A549 (cell line): ENCODE measurements at regions not wholly inside any gene's neighbourhood (a gene's known extent, or its start where the extent isn't known, plus 50 kb on each side); places are given as distances from the start of the nearest gene placed in this dataset.
A peak's percentile ranks its signal among the peaks of the same experiment; 100 is the strongest.

ENCODE experiments used
- ATAC-seq, 2 experiments: fragments of 200-7000 bp in 1 of 2; fragments of >200 bp in 1 of 2; cut with Nextera tagmentation in 1 of 2; cut with Tn5 transposase in 1 of 2; 3 replicates each; pipeline versions ENCODE4 v1.8.0 to v1.9.1; 2018 to 2020; ENCODE audit warnings: mild to moderate bottlenecking in 1 of 2, moderate library complexity in 1 of 2
- CTCF ChIA-PET: fragments of 300-600 bp; sonication (Branson Sonifier 250); formaldehyde crosslinking; extraction: SDS; loops from one replicate; lab custom pipeline; 2021; ENCODE audit warnings: antibody characterized with exemption, inconsistent platforms; lab: Yijun Ruan, JAX
- POLR2A ChIA-PET: fragments of 350-600 bp; formaldehyde crosslinking; extraction: SDS; loops from one replicate; lab custom pipeline; 2021; ENCODE audit warnings: antibody characterized with exemption, inconsistent platforms; lab: Yijun Ruan, JAX
- DNase-seq, 2 experiments: peaks; one replicate each; pipeline versions ENCODE4 v3.0.0 to v3.0.0-alpha.2; 2011 to 2016; ENCODE audit warnings: low read depth in 1 of 2, low spot score in 1 of 2
- FAIRE-seq: peaks from 2 replicates; lab custom pipeline; 2011; peaks lifted over from hg19 to GRCh38; lab: Jason Lieb, UNC
- H3K27ac ChIP-seq, 2 experiments: fragments of >200 bp; sonication (Bioruptor Twin); formaldehyde crosslinking; 3 replicates each; pipeline ENCODE4 v1.5.1; 2016 to 2017
- H3K4me1 ChIP-seq: fragments of >200 bp; sonication (Bioruptor Twin); formaldehyde crosslinking; 3 replicates; pipeline ENCODE4 v1.6.1; 2016
- H3K4me2 ChIP-seq: fragments of >200 bp; sonication (Bioruptor Twin); formaldehyde crosslinking; 3 replicates; pipeline ENCODE4 v1.6.1; 2016
- H3K4me3 ChIP-seq: fragments of >200 bp; sonication (Bioruptor Twin); formaldehyde crosslinking; 3 replicates; pipeline ENCODE4 v1.5.1; 2016
- H3K9me3 ChIP-seq: fragments of >200 bp; sonication (Bioruptor Twin); formaldehyde crosslinking; 3 replicates; pipeline ENCODE4 v1.6.1; 2016
- ATOH8 ChIP-seq: fragments of 250-450 bp; sonication (Bioruptor Pico); IDR thresholded peaks from 2 replicates; pipeline ENCODE4 v1.5.0; 2020; ENCODE audit warnings: low read depth, mild to moderate bottlenecking, moderate library complexity
- BCL3 ChIP-seq: fragments of >200 bp; sonication (Bioruptor Twin); formaldehyde crosslinking; IDR thresholded peaks from 3 replicates; pipeline ENCODE4 v1.6.1; 2016
- CBX8 ChIP-seq: fragments of 200-600 bp; sonication (generic); IDR thresholded peaks from 2 replicates; pipeline ENCODE4 v1.6.1; 2016
- CHD2 ChIP-seq: fragments of 150-350 bp; IDR thresholded peaks from 2 replicates; pipeline ENCODE4 v1.6.1; 2014; ENCODE audit warnings: low read length; ENCODE audit not compliant: partially characterized antibody
- CHD4 ChIP-seq: fragments of 200-600 bp; sonication (generic); IDR thresholded peaks from 2 replicates; pipeline ENCODE4 v1.6.1; 2016; ENCODE audit warnings: antibody characterized with exemption, mild to moderate bottlenecking, borderline replicate concordance
- CTCF ChIP-seq: fragments of >200 bp; sonication (Bioruptor Twin); formaldehyde crosslinking; IDR thresholded peaks from 3 replicates; pipeline ENCODE4 v1.5.1; 2016
- E2F6 ChIP-seq: IDR thresholded peaks from 2 replicates; pipeline ENCODE4 v1.6.1; 2012; ENCODE audit warnings: low read depth, borderline replicate concordance
- EHF ChIP-seq: fragments of 250-450 bp; sonication (Bioruptor Pico); IDR thresholded peaks from 2 replicates; pipeline ENCODE4 v1.5.0; 2020; ENCODE audit warnings: mild to moderate bottlenecking
- EHMT2 ChIP-seq: fragments of 200-600 bp; sonication (generic); IDR thresholded peaks from 2 replicates; pipeline ENCODE4 v1.6.1; 2016; ENCODE audit warnings: antibody characterized with exemption, low read depth, mild to moderate bottlenecking, moderate library complexity
- HDAC2 ChIP-seq: fragments of 200-600 bp; sonication (generic); IDR thresholded peaks from 2 replicates; pipeline ENCODE4 v1.6.1; 2016
- HOXB5 ChIP-seq: fragments of 250-450 bp; sonication (Bioruptor Pico); IDR thresholded peaks from 2 replicates; pipeline ENCODE4 v1.5.0; 2020; ENCODE audit warnings: mild to moderate bottlenecking, moderate library complexity
- MAFK ChIP-seq: fragments of 450-650 bp; IDR thresholded peaks from 2 replicates; pipeline ENCODE4 v1.6.1; 2014; ENCODE audit not compliant: partially characterized antibody
- MAZ ChIP-seq: fragments of 150-350 bp; IDR thresholded peaks from 2 replicates; pipeline ENCODE4 v1.6.1; 2014; ENCODE audit warnings: antibody characterized with exemption, low read depth, low read length, borderline replicate concordance
- MYC ChIP-seq: IDR thresholded peaks from 2 replicates; pipeline ENCODE4 v1.6.1; 2012; ENCODE audit warnings: mild to moderate bottlenecking, inconsistent platforms, low read length, improper control_type of control experiment, borderline replicate concordance
- NR3C1 ChIP-seq: fragments of >200 bp; sonication (Bioruptor Twin); formaldehyde crosslinking; IDR thresholded peaks from 3 replicates; pipeline ENCODE4 v1.6.1; 2017
- PBX3 ChIP-seq: IDR thresholded peaks from 2 replicates; pipeline ENCODE4 v1.6.1; 2012
- PHF8 ChIP-seq: fragments of 200-600 bp; sonication (generic); IDR thresholded peaks from 2 replicates; pipeline ENCODE4 v1.6.1; 2016; ENCODE audit warnings: low read depth, mild to moderate bottlenecking, antibody characterized with exemption, moderate library complexity, borderline replicate concordance
- RCOR1 ChIP-seq: fragments of 150-350 bp; IDR thresholded peaks from 2 replicates; pipeline ENCODE4 v1.6.1; 2014; ENCODE audit warnings: antibody characterized with exemption, low read length, low read depth
- REST ChIP-seq: fragments of 200-600 bp; sonication (generic); IDR thresholded peaks from 2 replicates; pipeline ENCODE4 v1.6.1; 2016; ENCODE audit warnings: antibody characterized with exemption, mild to moderate bottlenecking, moderate library complexity
- TP53 ChIP-seq: fragments of 250-450 bp; sonication (Bioruptor Pico); IDR thresholded peaks from 2 replicates; pipeline ENCODE4 v1.5.0; 2021; ENCODE audit warnings: mild to moderate bottlenecking, moderate library complexity
- ZC3H11A ChIP-seq: fragments of 450-650 bp; IDR thresholded peaks from 2 replicates; pipeline ENCODE4 v1.6.1; 2014; ENCODE audit warnings: antibody characterized with exemption, mild to moderate bottlenecking
- WGBS: methylation state at CpG from one replicate; pipeline ENCODE4 v1.1.6; 2017; ENCODE audit errors: missing lambda C conversion rate; 5-methylcytosine and 5-hydroxymethylcytosine counted together

GRCh38 chr1:94677087-94677486 is 135.5 kb upstream of the F3 start:
- Histone ChIP-seq H3K4me3 (no peak overlapping the region), H3K9me3 (no peaks in the 10 kb centered on the region), H3K27ac (no peak overlapping the region), H3K4me2 (no peak overlapping the region), H3K4me1 (no peaks in the 10 kb centered on the region)
- no peak for FAIRE-seq
- no peak for ATAC-seq
- ChIA-PET CTCF (no interaction called here), POLR2A (no interaction called here)
- 66% methylated on average over 5 of the region's 5 CpGs for WGBS
- no peak for TF ChIP-seq HDAC2
- peak; percentile 47 for TF ChIP-seq MAFK
- TF ChIP-seq REST = no peak
- DNase-seq = no peak

- no peaks in the 10 kb centered on the region for H3K9me3 ChIP-seq
- CTCF ChIA-PET = interaction anchor here (0.6 kb wide), 1 partner anchor 20 kb away, joined by 3 read pairs; no protein-coding TSS in a partner anchor
These were observed 135.1 kb upstream of the F3 start for GRCh38 chr1:94676686-94677085.

More at GRCh38 chr1:94676686-94677085, 135.1 kb upstream of the F3 start:
- WGBS = 99% methylated on average over 5 of the region's 6 CpGs
- TF ChIP-seq MAZ = no peak
- no peak for TF ChIP-seq CTCF
- TF ChIP-seq CBX8 = no peak
- TF ChIP-seq MYC = no peak
- TF ChIP-seq HOXB5 (CRISPR knock-in tag) = no peak
- TF ChIP-seq PBX3 = no peak
- TF ChIP-seq E2F6 = no peak
- no peak for TF ChIP-seq CHD2
- TF ChIP-seq RCOR1 = no peak
- no peak for TF ChIP-seq ATOH8
- no peak for TF ChIP-seq PHF8
- no peak for TF ChIP-seq REST
- TF ChIP-seq CHD4 = no peak
- TF ChIP-seq BCL3 = no peak
- no peak for TF ChIP-seq TP53 (CRISPR knock-in tag)
- no peak for TF ChIP-seq EHMT2
- TF ChIP-seq NR3C1 = no peak
- no peak for TF ChIP-seq HDAC2
- no peak for TF ChIP-seq EHF (CRISPR knock-in tag)
- TF ChIP-seq ZC3H11A = no peak
- no peak for DNase-seq
- no peak for FAIRE-seq
- POLR2A ChIA-PET = no interaction called here
- ATAC-seq = no peak
- no peak overlapping the region for H3K4me3 ChIP-seq
- no peak overlapping the region for H3K27ac ChIP-seq
- no peak overlapping the region for H3K4me2 ChIP-seq
- no peaks in the 10 kb centered on the region for H3K4me1 ChIP-seq
